ENCODE measurements at regions not wholly inside any gene's neighbourhood (a gene's known extent, or its start where the extent isn't known, plus 50 kb on each side); places are given as distances from the start of the nearest gene placed in this dataset.
"Not testable (repeated sequence)": the region's sequence is repeated elsewhere in the genome, so short reads cannot be mapped to it uniquely, and the experiment has no call there.

DNA sequence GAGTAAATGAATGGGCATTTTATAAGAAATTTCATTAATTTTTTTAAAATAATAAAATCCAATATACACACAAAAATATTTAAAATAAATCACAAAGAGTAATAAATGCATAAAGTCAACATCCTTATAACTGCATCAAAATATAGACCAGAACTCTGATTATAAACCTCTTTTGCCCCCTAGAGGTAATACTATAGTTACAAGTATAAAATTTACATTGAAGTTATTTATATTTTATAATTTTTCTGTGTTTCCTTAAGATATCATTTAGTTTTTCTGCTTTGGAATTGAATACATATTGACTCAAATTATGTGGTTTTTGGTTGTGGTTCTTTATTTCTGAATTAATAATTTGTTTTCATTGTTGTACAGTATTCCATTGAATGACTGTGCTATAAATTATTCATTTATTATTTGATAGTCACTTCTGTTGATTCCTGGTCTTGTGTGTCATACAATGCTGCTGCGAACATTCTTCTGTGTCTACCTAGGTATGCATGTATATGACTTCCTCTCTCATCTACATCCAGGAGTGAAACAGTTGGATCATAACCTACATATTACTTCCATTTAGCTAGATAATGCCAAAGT, 673.6 kb downstream of the IPMK start:
- no peak for DNase-seq (ENCODE audit: low read depth in 2 of 3, low spot score in 1 of 3)

DNA sequence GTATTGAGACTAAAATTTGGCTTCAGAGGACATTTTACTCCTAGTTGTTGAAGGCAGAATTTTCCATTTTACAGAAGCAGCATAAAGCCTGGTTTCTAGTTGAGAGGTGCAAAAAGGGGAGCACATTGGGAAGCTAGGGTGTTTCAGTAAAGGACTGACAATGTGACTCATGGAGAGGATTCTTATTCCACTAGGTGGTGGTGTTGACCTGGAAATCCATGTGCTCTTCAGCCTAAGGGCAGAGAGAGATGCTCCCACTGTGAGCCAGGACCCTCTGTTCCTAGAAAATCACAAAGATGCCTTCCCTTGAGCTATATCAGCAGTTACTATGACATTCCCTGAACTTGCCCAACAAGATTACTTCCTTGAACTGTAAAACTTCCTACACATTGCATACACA, 687.8 kb downstream of the IPMK start:
- DNase-seq (ENCODE audit: low read depth in 2 of 3, low spot score in 1 of 3), result no peak

DNA sequence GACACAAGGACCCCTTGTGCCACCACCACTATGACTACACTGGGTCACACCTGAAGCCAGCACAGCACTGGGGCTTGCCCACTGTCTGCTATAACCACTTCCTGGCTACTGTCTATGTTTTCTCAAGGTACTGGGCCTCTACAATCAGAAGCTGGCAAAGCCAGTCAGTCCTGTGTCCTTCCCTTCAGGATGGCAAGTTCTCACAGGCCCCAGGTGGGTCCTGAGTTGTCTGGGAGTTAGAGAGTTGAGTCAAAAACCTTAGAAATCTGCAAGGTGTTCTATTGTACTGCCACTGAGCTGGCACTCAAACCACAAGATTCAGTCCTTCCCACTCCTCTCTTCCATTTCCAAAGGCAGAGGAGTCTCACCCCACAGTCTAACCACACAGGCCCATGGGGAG, 705.5 kb downstream of the IPMK start:
- no peak for DNase-seq (ENCODE audit: low read depth in 2 of 3, low spot score in 1 of 3)

DNA sequence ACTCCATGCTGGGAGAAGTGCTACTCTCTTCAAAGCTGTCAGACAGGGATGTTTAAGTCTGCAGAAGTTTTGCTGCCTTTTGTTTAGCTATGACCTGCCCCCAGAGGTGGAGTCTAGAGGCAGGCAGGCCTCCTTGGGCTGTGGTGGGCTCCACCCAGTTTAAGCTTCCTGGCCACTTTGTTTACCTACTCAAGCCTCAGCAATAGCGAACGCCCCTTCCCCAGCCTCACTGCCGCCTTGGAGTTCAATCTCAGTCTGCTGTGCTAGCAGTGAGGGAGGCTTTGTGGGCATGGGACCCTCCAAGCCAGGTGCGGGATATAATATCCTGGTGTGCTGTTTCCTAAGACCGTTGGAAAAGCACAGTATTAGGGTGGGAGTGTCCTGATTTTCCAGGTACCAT, 715.9 kb downstream of the IPMK start:
- not testable (repeated sequence) for DNase-seq (ENCODE audit: low read depth in 2 of 3, low spot score in 1 of 3)

DNA sequence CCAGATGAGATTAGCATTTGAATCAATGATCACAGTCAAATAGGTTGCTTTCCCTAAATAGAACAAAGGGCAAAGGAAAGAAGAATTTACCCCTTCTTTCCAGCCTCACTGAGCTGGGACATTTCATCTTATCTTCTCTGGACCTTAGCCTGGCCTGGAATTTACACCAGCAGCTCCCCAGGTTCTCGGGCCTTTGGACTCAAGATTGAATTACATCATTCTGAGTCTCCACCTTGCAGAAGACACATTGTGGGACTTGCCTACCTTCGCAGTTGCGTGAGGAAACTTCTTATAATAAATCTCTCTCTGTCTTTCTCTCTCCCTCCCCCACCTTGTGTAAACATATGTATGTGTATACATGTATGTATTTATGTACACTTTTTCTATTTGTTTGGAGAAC, 732.4 kb downstream of the IPMK start:
- no peak for DNase-seq (ENCODE audit: low read depth in 2 of 3, low spot score in 1 of 3)

DNA sequence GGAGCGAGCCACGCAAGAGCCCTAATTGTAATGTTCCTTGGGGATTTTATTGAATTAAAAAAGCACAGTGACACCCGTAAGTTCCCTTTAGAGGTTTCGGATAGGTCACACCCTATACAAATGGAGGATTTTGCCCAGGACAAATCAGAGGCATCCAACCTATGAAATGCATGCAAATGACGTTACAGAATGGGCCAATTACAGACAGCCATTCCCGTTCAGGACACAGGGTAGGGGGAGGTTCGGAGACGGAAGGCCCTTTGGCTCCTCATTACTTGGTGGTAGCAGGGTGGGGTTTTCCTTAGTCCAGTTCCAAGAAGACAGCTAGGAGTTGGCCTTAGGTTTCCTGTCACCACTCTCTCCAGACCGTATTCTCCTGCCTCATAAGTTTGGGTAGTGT, 754.1 kb downstream of the IPMK start:
- DNase-seq (ENCODE audit: low read depth in 2 of 3, low spot score in 1 of 3), result no peak

DNA sequence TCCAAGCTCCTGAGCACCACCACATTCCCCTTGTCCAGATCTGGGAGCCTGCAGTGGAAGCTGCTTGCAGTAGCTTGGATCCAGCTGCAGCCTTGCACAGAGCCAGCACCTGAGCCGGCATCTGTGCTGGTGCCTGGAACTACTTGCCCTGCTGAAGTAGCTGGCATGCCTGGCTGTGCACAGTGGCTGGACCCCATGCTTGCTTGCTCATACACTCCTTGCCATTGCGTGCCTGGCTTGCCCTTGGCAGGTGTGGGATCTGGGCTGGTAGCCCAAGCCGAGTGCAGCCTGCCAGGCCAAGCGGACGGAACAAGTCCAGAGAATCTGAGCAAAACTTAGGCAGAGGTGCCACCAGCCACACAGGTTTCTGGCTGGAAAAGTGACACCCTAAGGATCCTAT, 759.9 kb downstream of the IPMK start:
- DNase-seq (ENCODE audit: low read depth in 2 of 3, low spot score in 1 of 3), result no peak

DNA sequence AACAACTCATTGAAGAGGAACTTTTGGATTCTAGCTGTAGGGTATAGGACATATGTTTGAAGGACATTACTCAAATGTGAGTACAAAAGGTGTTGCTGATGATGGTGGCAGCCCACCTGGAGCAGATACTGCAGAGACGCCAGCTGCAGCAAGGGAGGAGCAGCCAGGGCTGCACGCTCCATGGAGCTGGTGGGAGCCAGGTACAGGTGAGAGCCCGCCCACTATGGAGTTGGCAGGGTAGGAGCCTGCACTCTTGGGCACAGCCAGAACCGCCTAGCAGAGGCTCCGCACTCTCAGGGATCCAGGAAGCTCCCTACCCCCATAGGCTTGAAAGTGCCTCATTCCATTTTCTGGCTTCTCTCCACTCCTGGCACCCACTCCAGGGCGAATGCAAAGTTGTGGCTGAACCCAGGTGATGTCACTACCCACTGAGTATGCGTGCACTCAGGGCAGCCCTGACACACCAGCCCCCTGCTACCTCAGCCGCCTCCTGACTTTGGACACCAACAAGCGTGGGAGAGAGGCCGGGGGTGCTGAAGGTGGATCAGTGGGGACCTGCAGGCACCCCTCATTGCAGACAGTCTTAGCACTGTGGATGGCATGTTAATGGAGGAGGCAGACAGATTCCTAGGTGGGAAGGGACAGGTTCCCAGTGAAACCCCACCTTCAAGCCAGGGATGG, 761.1 kb downstream of the IPMK start:
- DNase-seq (ENCODE audit: low read depth in 2 of 3, low spot score in 1 of 3), result no peak

DNA sequence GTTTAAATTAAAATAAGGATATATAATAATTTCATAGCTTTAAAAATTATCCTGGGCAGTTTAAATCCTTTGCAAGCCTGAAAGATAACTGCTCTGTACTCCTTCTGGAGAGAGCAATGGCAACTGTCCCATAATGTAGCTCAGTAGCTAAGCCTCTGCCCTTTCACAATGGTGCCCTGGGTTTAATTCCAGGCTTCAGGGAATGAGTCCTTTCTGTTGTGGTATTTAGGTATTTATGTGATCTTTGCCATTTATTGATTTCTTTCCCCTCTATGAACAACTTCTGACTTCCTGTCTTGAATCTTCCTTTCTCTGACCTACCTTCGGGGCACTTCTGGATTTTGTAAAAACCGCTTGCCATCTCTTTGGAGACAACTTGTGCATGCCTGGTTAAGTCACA, 773.2 kb downstream of the IPMK start:
- DNase-seq (ENCODE audit: low read depth in 2 of 3, low spot score in 1 of 3), result no peak

DNA sequence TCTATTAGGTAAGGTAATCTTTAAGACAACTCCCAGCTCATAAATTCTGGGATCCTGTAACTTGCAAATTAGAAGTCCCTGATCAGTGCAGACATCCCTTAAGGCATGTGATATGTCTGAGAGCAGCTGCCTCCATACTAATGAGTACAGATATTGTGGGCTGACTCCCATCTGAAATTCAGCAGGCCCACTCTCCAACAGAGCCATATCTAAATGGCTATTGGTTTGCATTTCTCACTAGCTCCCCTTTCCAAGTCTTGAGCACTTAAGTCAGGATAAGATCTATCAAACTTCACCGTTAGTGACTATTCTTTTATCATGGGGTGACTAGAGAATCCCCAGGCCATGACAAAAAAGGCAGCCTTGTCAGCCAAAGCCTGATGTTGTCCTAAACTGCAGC, 785.4 kb downstream of the IPMK start:
- DNase-seq (ENCODE audit: low read depth in 2 of 3, low spot score in 1 of 3), result no peak

DNA sequence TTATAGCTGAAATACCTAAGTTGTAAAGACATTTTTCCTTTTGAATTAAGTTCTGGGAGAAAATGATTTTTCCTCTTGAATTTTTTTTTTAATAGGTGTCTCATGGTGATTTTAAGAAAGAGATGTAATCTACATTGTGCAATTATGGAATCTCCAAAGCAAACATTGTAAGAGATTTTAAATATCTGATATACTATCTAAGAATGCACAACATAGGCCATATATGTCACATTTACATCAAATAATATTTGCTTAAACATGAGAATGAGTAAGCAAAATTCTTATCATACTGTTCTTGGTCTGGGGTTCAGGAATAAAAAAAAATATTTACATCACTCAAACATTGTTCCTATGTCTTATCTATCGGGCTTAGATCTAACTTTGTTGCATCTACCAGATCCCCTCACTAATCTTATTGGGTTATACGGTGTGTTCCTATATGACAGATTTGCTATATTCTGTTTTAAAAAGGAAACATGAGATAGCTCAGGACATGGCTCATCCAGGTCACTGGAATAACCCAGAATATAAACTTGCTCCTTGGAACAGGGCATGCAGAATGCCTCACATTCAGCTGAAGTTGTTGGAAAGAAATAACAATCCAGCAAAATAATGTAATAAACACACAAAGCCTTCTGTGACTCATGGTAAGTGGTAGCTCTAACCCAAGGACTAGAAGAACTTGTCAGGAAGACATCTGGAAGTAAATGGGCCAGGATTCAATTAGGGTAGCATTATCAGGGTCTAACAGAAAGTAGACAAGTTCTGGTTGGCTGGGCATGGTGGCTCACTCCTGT, 794.7 kb downstream of the IPMK start:
- DNase-seq (ENCODE audit: low read depth in 2 of 3, low spot score in 1 of 3), result no peak

DNA sequence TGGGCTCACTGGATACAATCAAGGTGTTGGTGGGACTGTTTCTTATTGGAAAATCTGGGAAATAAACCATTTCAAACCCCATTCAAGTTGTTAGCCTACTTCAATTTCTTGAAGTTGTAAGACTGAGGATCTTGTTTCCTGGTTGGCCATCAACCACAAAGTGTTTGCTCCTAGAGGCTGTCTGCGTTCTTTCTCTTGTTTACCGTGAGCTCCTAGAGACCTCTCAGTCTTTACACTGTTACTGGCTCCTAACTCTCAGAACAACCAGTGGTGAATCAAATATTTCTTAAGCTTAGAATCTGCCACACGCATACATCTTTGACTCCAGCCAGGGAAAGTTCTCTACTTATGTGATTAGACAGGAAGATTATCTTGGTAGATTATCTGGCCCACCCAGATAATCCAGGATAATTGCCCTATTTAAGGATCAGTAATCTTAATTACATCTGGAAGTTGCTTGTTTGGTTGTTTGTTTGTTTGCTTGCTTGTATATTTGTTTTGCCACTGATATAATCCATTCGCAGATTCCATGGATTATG, 798.7 kb downstream of the IPMK start:
- no peak for DNase-seq (ENCODE audit: low read depth in 2 of 3, low spot score in 1 of 3)

DNA sequence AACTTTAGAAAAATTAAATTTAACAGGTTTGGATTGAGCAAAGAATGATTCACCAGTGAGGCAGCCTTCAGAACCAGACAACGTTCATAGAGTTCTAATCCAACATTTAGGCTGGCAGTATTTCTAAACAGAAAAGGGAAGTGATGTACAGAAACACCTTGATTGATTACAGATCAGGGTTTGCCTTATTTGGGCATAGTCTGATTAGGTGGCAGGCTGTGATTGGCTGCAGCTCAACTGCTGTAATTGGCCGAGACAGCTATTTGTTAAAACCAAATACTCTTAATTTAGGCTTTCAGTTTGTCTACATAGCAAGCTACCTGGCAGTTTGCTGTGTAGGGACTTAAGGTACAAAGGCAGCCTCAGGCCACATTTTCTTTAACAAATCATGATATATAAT, 802.5 kb downstream of the IPMK start:
- no peak for DNase-seq (ENCODE audit: low read depth in 2 of 3, low spot score in 1 of 3)

DNA sequence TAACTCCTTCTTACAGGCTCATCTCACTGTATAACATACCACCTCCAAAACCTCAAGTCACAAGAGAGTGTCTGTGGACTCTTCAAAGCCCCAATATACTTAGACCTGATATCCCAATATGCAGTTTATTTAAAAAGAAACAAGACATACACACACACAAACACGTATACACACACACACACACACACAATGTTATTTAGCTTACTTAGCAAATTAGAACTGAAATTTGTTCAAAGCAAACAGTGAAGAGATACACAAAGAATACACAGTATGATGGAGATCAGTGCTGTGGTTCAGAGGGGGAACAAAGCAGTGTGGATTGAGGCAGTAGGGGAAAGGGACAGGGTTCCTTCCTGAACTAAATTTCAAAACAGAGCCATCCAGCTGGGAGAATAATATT, 807.2 kb downstream of the IPMK start:
- DNase-seq (ENCODE audit: low read depth in 2 of 3, low spot score in 1 of 3), result no peak

DNA sequence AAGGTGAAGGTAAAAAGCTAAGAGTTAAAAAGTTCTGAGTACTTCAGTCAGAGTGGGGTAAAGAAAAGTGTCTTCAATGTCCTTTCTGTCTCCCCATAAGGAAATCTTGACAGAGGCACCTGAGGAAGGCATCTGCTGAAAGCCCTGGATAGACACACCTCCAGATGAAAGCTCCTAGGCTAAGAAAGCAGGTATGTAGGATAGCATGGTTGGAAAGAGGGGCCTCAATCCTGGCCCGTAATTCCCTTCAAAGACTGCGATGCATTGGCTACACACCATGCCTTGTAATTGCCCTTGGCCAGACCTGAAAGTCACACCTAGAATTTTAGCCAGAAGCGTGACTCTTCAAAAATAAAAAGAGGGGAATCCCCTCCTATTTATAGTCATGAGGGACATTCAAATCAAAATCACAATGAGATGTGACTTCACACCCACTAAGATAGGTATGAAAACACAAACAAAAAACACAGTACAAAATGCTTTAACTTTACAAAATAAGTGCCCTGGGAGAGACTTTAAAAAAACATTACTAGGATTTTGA, 809.7 kb downstream of the IPMK start:
- no peak for DNase-seq (ENCODE audit: low read depth in 2 of 3, low spot score in 1 of 3)

DNA sequence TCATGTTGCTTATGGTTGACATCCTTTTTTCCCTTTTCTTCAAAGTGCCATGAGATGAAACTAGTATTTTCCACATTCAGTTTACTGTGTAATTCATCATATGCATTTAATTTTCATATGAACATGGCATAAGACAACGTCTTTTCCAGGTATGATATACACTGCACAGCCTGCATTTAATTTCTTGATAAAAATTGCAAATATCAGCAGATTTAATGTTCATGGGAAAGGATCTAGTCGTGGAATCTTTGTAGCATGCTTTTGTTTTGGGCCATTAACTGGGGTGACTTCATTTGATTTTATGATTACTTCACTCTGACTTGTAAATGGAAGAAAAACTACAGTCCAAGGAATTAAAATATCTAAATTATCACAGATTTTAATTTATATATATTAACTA, 837.3 kb downstream of the IPMK start:
- DNase-seq (ENCODE audit: low read depth in 2 of 3, low spot score in 1 of 3), result no peak

DNA sequence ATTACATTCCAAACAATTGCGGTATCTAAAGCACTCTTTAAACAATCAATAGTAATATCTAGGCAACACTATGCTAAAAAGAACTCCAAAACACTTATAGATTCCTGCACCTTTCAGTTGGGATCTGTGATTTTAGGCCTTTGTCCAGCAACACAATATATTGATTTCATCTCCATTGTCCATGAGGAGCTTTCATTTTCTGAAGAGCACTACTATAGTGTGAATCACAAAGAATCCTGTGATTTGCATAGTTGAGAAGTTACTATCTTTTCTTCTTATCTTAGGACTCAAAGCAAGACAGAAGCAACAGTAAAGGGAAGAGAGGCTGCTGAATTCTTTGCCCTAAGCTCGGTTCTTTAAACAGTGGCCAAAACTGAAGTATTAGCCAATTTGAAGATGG, 846.8 kb downstream of the IPMK start:
- no peak for DNase-seq (ENCODE audit: low read depth in 2 of 3, low spot score in 1 of 3)

DNA sequence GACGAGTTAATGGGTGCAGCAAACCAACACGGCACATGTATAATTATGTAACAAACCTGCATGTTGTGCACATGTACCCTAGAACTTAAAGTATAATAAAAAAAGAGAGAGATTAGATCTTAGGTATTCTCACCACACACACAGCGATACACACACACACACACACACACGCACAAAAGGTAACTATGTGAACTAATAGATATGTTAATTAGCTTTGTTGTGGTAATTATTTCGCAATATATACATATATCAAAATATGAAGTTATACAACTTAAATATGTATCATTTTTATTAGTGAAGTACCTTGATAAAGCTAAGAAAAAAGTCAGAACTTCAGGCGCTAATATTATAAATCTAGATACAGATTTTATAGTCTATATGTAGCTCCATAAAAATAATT, 849.2 kb downstream of the IPMK start:
- DNase-seq (ENCODE audit: low read depth in 2 of 3, low spot score in 1 of 3), result no peak

DNA sequence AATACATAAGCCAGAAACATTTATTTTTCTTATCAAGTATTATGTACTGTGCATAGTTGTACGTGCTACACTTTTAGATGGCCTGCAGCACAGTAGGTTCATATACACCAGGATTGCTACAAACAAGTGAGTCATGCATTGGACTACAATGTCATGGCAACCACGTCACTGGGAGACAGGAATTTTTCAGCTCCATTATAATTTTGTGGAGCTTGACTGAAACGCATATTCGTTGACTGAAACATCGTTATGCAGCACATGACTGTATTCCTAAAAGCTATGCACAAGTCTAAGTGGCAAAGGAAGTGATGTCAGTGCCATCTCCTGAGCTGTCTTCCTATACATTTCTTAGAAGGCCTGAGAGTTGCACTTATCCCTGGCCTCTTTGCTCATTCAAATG, 871.8 kb downstream of the IPMK start:
- DNase-seq (ENCODE audit: low read depth in 2 of 3, low spot score in 1 of 3), result no peak

DNA sequence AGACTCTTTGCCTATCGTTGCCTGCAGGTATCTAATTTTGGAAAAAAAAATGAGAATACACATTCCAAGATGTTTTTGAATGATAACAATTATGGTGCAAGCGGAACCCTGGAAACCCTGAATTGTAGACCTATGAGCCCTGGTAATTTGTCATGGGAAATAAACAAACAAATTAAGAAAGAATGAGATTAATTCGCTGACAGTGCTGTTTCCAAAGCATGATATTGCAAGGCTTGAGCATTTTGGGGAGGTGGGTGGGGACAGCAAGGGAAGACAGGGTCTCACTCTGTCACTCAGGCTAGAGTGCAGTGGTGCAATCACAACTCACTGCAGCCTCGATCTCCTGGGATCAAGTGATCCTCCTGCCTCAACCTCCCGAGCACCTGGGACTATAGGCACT, 900.3 kb downstream of the IPMK start:
- no peak for DNase-seq (ENCODE audit: low read depth in 2 of 3, low spot score in 1 of 3)

DNA sequence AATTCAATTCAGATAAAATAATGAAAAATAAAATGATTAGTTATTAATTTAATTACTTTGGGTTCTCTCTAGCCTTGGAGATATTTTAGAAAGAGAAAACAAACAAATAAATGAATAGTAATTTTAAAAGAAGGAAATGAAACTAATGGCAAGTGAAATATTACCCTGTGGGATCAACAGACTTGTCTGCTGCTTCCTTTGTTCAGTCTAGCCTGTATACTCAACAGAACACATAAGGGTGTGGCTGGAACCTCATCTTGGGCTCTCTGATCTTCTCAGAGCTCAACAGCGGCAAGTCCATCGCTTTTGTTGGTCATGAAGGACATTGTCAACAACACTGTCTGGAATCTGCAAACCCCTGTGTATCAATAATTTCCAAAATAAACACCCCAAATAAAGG, 904.9 kb downstream of the IPMK start:
- DNase-seq (ENCODE audit: low read depth in 2 of 3, low spot score in 1 of 3), result no peak

DNA sequence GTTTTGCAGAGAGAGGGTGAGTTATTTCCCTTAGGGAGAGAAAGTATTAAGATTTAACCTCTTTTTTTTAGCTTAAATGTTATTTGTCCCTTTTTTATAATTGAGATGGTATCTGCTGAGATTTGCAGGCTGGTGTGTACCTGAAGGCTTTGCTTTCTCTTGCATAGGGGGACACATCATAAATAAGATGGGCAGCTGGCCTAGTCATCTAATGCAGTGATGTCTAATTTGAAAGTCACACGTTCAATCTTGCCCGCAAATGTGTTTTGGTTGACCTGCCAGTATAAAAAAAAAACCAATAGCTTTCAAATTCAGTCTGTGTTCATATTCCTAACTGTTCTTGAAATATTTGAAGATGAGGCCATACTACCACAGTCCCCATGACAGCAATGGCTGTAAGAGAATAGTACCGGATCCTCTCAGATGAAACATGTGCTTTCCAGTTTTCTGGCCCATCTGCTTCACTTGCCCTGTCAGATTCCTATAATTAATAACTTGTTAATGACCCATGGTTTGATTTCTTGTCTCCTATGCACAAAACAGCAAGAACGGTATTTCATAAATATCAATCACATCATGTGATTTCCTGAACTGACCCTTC, 914.2 kb downstream of the IPMK start:
- no peak for DNase-seq (ENCODE audit: low read depth in 2 of 3, low spot score in 1 of 3)
